K562 (cell line): ENCODE measurements at regions not wholly inside any gene's neighbourhood (a gene's known extent, or its start where the extent isn't known, plus 50 kb on each side); places are given as distances from the start of the nearest gene placed in this dataset.

Source experiments
- ATAC-seq: fragments of 200-7000 bp; cut with Tn5 transposase; 3 replicates; pipeline ENCODE4 v1.9.1; 2020; ENCODE audit warnings: moderate library complexity
- BruUV-seq: library from RNA; stranded (reverse); fragments of 400-500 nt; replicated peaks from 2 replicates; lab custom pipeline; 2021; lab: Mats Ljungman, UMichigan
- CTCF ChIA-PET: fragments of 300-600 bp; formaldehyde crosslinking; extraction: SDS; loops from one replicate; lab custom pipeline; 2021; ENCODE audit warnings: low intra/inter-chr PET ratio; lab: Yijun Ruan, JAX
- POLR2A ChIA-PET: fragments of 300-600, 350-650 bp; sonication (Branson Sonifier 250); formaldehyde crosslinking; extraction: SDS; loops from one replicate; lab custom pipeline; 2021; ENCODE audit warnings: antibody characterized with exemption, inconsistent platforms; lab: Yijun Ruan, JAX
- DNase-seq, 4 experiments: peaks; one replicate each; pipeline versions ENCODE4 v3.0.0 to v3.0.0-alpha.2; 2011 to 2018; ENCODE audit warnings: low spot score in 3 of 4, mixed read lengths in 3 of 4; ENCODE audit errors: extremely low read depth in 1 of 4
- FAIRE-seq: peaks from 2 replicates; lab custom pipeline; 2011; peaks lifted over from hg19 to GRCh38; lab: Jason Lieb, UNC
- H2AFZ ChIP-seq: 2 replicates; pipeline ENCODE4 v1.6.0; 2011; ENCODE audit warnings: low read depth, low read length, control low read depth, inconsistent platforms
- H3K27ac ChIP-seq: fragments of 200-600 bp; 3 replicates; pipeline ENCODE4 v1.8.0; 2011; ENCODE audit warnings: low read depth, mild to moderate bottlenecking, control low read depth, inconsistent platforms, low read length, moderate library complexity, mixed read lengths; ENCODE audit errors: extremely low read depth
- H3K27me3 ChIP-seq, 2 experiments: fragments of 300-600 bp in 1 of 2; 2 replicates in 1 of 2; 3 replicates in 1 of 2; pipeline versions ENCODE4 v1.6.0 to v1.8.0; 2011; ENCODE audit warnings: inconsistent platforms in 2 of 2, low read length in 2 of 2, mild to moderate bottlenecking in 1 of 2, mixed read lengths in 1 of 2, moderate library complexity in 1 of 2; ENCODE audit not compliant: control insufficient read depth in 2 of 2, insufficient read depth in 2 of 2
- H3K36me3 ChIP-seq: fragments of 300-600 bp; 3 replicates; pipeline ENCODE4 v1.8.0; 2011; ENCODE audit warnings: mild to moderate bottlenecking, low read length, inconsistent platforms; ENCODE audit not compliant: control insufficient read depth, insufficient read depth
- H3K4me1 ChIP-seq, 2 experiments: fragments of 200-600 bp in 1 of 2; replicated peaks in 1 of 2; 2 replicates in 1 of 2; 3 replicates in 1 of 2; pipeline versions ENCODE4 v1.5.1 to v1.8.0; 2011; ENCODE audit warnings: inconsistent platforms in 2 of 2, low read length in 2 of 2, mild to moderate bottlenecking in 1 of 2, mixed read lengths in 1 of 2, moderate library complexity in 1 of 2; ENCODE audit not compliant: control insufficient read depth in 2 of 2, insufficient read depth in 2 of 2
- H3K4me2 ChIP-seq: 2 replicates; pipeline ENCODE4 v1.6.1; 2011; ENCODE audit warnings: low read length, control low read depth, inconsistent platforms, mixed read lengths; ENCODE audit not compliant: insufficient read depth
- H3K4me3 ChIP-seq: fragments of 200-600 bp; sonication (generic), shearing (Covaris generic); 2 replicates; pipeline ENCODE4 v1.5.1; 2016; ENCODE audit warnings: control low read depth, inconsistent platforms
- H3K79me2 ChIP-seq: fragments of 200-600 bp; 3 replicates; pipeline ENCODE4 v1.8.0; 2011; ENCODE audit warnings: low read length, inconsistent platforms; ENCODE audit not compliant: control insufficient read depth, insufficient read depth
- H3K9ac ChIP-seq, 2 experiments: 2 replicates each; pipeline versions ENCODE4 v1.6.0 to v1.6.1; 2011; ENCODE audit warnings: low read depth in 2 of 2, low read length in 2 of 2, control low read depth in 1 of 2, inconsistent platforms in 1 of 2, mild to moderate bottlenecking in 1 of 2, mixed read lengths in 1 of 2; ENCODE audit not compliant: insufficient read depth in 1 of 2
- H3K9me1 ChIP-seq: one replicate; pipeline ENCODE4 v1.6.0; 2011; ENCODE audit warnings: inconsistent platforms, mild to moderate bottlenecking, low read length, moderate library complexity; ENCODE audit not compliant: control insufficient read depth, insufficient read depth
- H3K9me3 ChIP-seq: replicated peaks from 2 replicates; pipeline ENCODE4 v1.5.1; 2011; ENCODE audit warnings: low read depth, low read length, inconsistent platforms; ENCODE audit not compliant: control insufficient read depth, insufficient read depth
- H4K20me1 ChIP-seq: replicated peaks from 2 replicates; pipeline ENCODE4 v1.6.1; 2011; ENCODE audit warnings: low read length, inconsistent platforms, mixed read lengths; ENCODE audit not compliant: control insufficient read depth, insufficient read depth
- CBX3 ChIP-seq, 2 experiments: IDR thresholded peaks; 1 replicate in 1 of 2; 2 replicates in 1 of 2; pipeline ENCODE4 v1.6.1; 2012; ENCODE audit warnings: inconsistent platforms in 2 of 2, low read length in 2 of 2, borderline replicate concordance in 1 of 2, control low read depth in 1 of 2
- CHD4 ChIP-seq: fragments of 200-600 bp; sonication (generic); IDR thresholded peaks from 3 replicates; pipeline ENCODE4 v1.6.1; 2012; ENCODE audit warnings: low read depth, mild to moderate bottlenecking, mixed read lengths, low read length, inconsistent platforms; ENCODE audit not compliant: insufficient read depth, insufficient replicate concordance, poor library complexity, severe bottlenecking
- ESRRB ChIP-seq: fragments of 250-450 bp; sonication (Bioruptor Pico); IDR thresholded peaks from 2 replicates; pipeline ENCODE4 v1.5.0; 2020; ENCODE audit warnings: mild to moderate bottlenecking, moderate library complexity, borderline replicate concordance
- NFE2L1 ChIP-seq: fragments of 450-650 bp; IDR thresholded peaks from 2 replicates; pipeline ENCODE4 v1.6.1; 2016; ENCODE audit warnings: missing genetic modification characterization, low read depth, mild to moderate bottlenecking, missing compliant biosample characterization, moderate library complexity, borderline replicate concordance
- RHOXF2B ChIP-seq: fragments of 250-450 bp; sonication (Bioruptor Pico); conservative IDR thresholded peaks from 2 replicates; pipeline ENCODE4 v1.5.1; 2021
- TFAP4 ChIP-seq: sonication (generic); formaldehyde crosslinking; IDR thresholded peaks from 2 replicates; pipeline ENCODE4 v1.8.0; 2022; ENCODE audit warnings: missing genetic modification reagents, mild to moderate bottlenecking, moderate library complexity, borderline replicate concordance
- ZBTB40 ChIP-seq, 2 experiments: fragments of 450-650 bp in 1 of 2; sonication (generic) in 1 of 2; formaldehyde crosslinking in 1 of 2; IDR thresholded peaks; 2 replicates each; pipeline versions ENCODE4 v1.7.1 to v1.9.0; 2016 to 2022; ENCODE audit warnings: inconsistent platforms in 1 of 2, mild to moderate bottlenecking in 1 of 2, missing genetic modification reagents in 1 of 2
- ZNF165 ChIP-seq: fragments of 250-450 bp; sonication (Bioruptor Pico); IDR thresholded peaks from 2 replicates; pipeline ENCODE4 v1.4.0; 2020; ENCODE audit warnings: borderline replicate concordance
- WGBS: fragments of 100-300 bp; shearing (Covaris generic); methylation state at CpG from one replicate; pipeline ENCODE4 v1.1.6; 2016; ENCODE audit warnings: low coverage, mixed read lengths; ENCODE audit not compliant: insufficient coverage; ENCODE audit errors: missing lambda C conversion rate; 5-methylcytosine and 5-hydroxymethylcytosine counted together
- in situ Hi-C: fragments of 300-500 bp; cut with MboI; formaldehyde crosslinking; loops from 4 replicates; pipeline ENCODE4 v1.15.0; 2018; ENCODE audit warnings: inconsistent platforms, mixed read lengths
- intact Hi-C: fragments of 100-400 bp; cut with micrococcal nuclease; formaldehyde crosslinking; loops from 2 replicates; pipeline ENCODE4 v1.14.2; 2022
- TF ChIP-seq, protein P1 (sequence below): fragments of 450-650 bp; conservative IDR thresholded peaks from 2 replicates; pipeline ENCODE4 v1.6.1; 2016; ENCODE audit warnings: missing genetic modification characterization, low read depth, mild to moderate bottlenecking, missing compliant biosample characterization, moderate library complexity

DNA sequence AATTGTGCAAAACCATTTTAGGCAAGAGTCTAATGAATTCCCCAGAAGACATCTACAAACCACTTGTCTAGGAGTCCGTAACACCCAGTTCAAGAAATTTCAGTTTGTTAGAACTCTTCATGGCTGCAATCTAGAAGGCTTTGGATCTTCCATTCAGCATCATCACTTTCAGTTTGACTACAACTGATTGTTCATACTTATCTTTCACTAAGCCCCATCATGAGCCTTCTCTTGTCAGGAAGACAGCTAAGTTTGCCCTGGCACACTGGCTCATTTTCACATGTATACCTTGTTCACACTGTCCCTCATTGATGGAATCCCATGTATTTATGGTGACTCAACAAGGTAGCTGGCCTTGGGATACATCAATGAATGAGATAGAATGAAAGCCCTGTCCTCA is 898.4 kb upstream of the CELF4 start (continued):
- TF ChIP-seq ZBTB40 (IDR thresholded peaks at IDR 0.05): no peak
- no peak for TF ChIP-seq ZBTB40 (CRISPR knock-in tag; IDR thresholded peaks at IDR 0.05)

GRCh38 chr18:38460657-38461056 is 895.1 kb upstream of the CELF4 start:
- in situ Hi-C loops: no loop called here
- Histone ChIP-seq H3K9me1 (no peaks in the 10 kb centered on the region), H3K36me3 (no peaks in the 10 kb centered on the region), H3K9ac (no peak overlapping the region), H3K4me1 (no peaks in the 10 kb centered on the region), H3K27me3 (no peaks in the 10 kb centered on the region), H3K9me3 (no peaks in the 10 kb centered on the region), H4K20me1 (no peaks in the 10 kb centered on the region), H2AFZ (no peak overlapping the region), H3K27ac (no peak overlapping the region), H3K4me2 (no peak overlapping the region), H3K79me2 (no peaks in the 10 kb centered on the region), H3K4me3 (no peak overlapping the region)
- DNase-seq (no peak), ATAC-seq (no peak), FAIRE-seq (no peak)
- POLR2A ChIA-PET: no interaction called here
- CTCF ChIA-PET: no interaction called here
- 6% methylated on average over 4 of the region's 4 CpGs for WGBS
- no TSS peak for BruUV-seq
- intact Hi-C loops: no loop called here
- TF ChIP-seq NFE2L1 (no peak), ESRRB (CRISPR knock-in tag) (no peak), TFAP4 (no peak), ZNF165 (CRISPR knock-in tag) (no peak), CBX3 (IDR thresholded peaks at IDR 0.05; ENCODE audit: borderline replicate concordance in 1 of 2, low read length in 2 of 2) (no peak), RHOXF2B (CRISPR knock-in tag) (no peak), CHD4 (no peak)
- TF ChIP-seq, protein P1, sequence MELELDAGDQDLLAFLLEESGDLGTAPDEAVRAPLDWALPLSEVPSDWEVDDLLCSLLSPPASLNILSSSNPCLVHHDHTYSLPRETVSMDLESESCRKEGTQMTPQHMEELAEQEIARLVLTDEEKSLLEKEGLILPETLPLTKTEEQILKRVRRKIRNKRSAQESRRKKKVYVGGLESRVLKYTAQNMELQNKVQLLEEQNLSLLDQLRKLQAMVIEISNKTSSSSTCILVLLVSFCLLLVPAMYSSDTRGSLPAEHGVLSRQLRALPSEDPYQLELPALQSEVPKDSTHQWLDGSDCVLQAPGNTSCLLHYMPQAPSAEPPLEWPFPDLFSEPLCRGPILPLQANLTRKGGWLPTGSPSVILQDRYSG (tag): no peak
